Tibial nerve (tissue), 4 donors: ENCODE measurements at regions not wholly inside any gene's neighbourhood (a gene's known extent, or its start where the extent isn't known, plus 50 kb on each side); places are given as distances from the start of the nearest gene placed in this dataset.

ENCODE experiments used
- DNase-seq, 2 donors: peaks; one replicate each; pipeline ENCODE4 v3.0.0-alpha.2; 2019; ENCODE audit warnings: low spot score in 2 of 2
- H3K27ac ChIP-seq, 4 donors: fragments of 200-600 bp; sonication (generic) in 3 of 4; one replicate each; pipeline ENCODE4 v1.5.1; 2017 to 2019; ENCODE audit warnings: mild to moderate bottlenecking in 1 of 4
- H3K27me3 ChIP-seq, 2 donors: fragments of 200-600 bp; sonication (generic) in 1 of 2; one replicate each; pipeline versions ENCODE4 v1.5.1 to v1.6.0; 2017 to 2019
- H3K36me3 ChIP-seq, 3 donors: fragments of 200-600 bp; sonication (generic); one replicate each; pipeline ENCODE4 v1.5.1; 2018 to 2019
- H3K4me1 ChIP-seq, 4 donors: fragments of 200-600 bp; sonication (generic) in 3 of 4; one replicate each; pipeline ENCODE4 v1.5.1; 2017 to 2019
- H3K4me3 ChIP-seq, 4 donors: fragments of 200-600 bp; sonication (generic) in 3 of 4; one replicate each; pipeline ENCODE4 v1.5.1; 2017 to 2019; ENCODE audit warnings: mild to moderate bottlenecking in 1 of 4, moderate library complexity in 1 of 4
- H3K9me3 ChIP-seq, 4 donors: fragments of 200-600 bp; sonication (generic) in 3 of 4; one replicate each; pipeline ENCODE4 v1.5.1; 2017 to 2019
- CTCF ChIP-seq, 5 experiments: fragments of 200-600 bp in 3 of 5; fragments of 450-650 bp in 2 of 5; sonication (generic) in 3 of 5; IDR thresholded peaks; one replicate each; pipeline ENCODE4 v1.5.1; 2016 to 2019; ENCODE audit warnings: antibody characterized with exemption in 5 of 5, mild to moderate bottlenecking in 3 of 5, moderate library complexity in 2 of 5
- EP300 ChIP-seq, 2 donors: sonication (generic); formaldehyde crosslinking; IDR thresholded peaks; one replicate each; pipeline ENCODE4 v1.6.1; 2017; ENCODE audit warnings: antibody characterized with exemption in 2 of 2, mild to moderate bottlenecking in 1 of 2
- POLR2A ChIP-seq, 2 donors: fragments of 450-650 bp; IDR thresholded peaks; one replicate each; pipeline ENCODE4 v1.6.1; 2017; ENCODE audit warnings: antibody characterized with exemption in 2 of 2, mild to moderate bottlenecking in 2 of 2, moderate library complexity in 2 of 2
- WGBS, 2 donors: methylation state at CpG; one replicate each; pipeline ENCODE4 v1.1.5; 2018; 5-methylcytosine and 5-hydroxymethylcytosine counted together

- 39 to 40% methylated on average over 4 of the region's 4 CpGs for WGBS, 2 donors
- Histone ChIP-seq H3K27me3 (no peaks in the 10 kb centered on the region), H3K4me3 (no peak overlapping the region), H3K27ac (no peak overlapping the region), H3K9me3 (no peaks in the 10 kb centered on the region), H3K4me1 (no peaks in the 10 kb centered on the region), H3K36me3 (no peaks in the 10 kb centered on the region)
- DNase-seq: no peak
- TF ChIP-seq EP300 (IDR thresholded peaks at IDR 0.05) (no peak), CTCF (IDR thresholded peaks at IDR 0.05) (no peak), POLR2A (IDR thresholded peaks at IDR 0.05) (no peak)
Measured at GRCh38 chr4:178681871-178682270, 1239.6 kb upstream of the AGA start.

- Histone ChIP-seq H3K9me3 (no peaks in the 10 kb centered on the region), H3K27me3 (no peaks in the 10 kb centered on the region), H3K36me3 (no peaks in the 10 kb centered on the region), H3K27ac (no peak overlapping the region), H3K4me3 (no peak overlapping the region), H3K4me1 (no peaks in the 10 kb centered on the region)
- no peak for DNase-seq
- TF ChIP-seq POLR2A (IDR thresholded peaks at IDR 0.05) (no peak), EP300 (IDR thresholded peaks at IDR 0.05) (no peak), CTCF (IDR thresholded peaks at IDR 0.05) (no peak)
Measured at GRCh38 chr4:178689926-178690325, 1247.7 kb upstream of the AGA start.

- no peaks in the 10 kb centered on the region for H3K4me1 ChIP-seq
- DNase-seq: no peak
- no peak overlapping the region for H3K4me3 ChIP-seq
- no peak overlapping the region for H3K27ac ChIP-seq
- WGBS, 2 donors: 88% methylated on average over 1 of the region's 1 CpG
- TF ChIP-seq CTCF (IDR thresholded peaks at IDR 0.05) (no peak), POLR2A (IDR thresholded peaks at IDR 0.05) (no peak), EP300 (IDR thresholded peaks at IDR 0.05) (no peak)
- no peaks in the 10 kb centered on the region for H3K9me3 ChIP-seq
- H3K36me3 ChIP-seq: no peaks in the 10 kb centered on the region
- H3K27me3 ChIP-seq: no peaks in the 10 kb centered on the region
Measured at GRCh38 chr4:178693816-178694215, 1251.6 kb upstream of the AGA start.

GRCh38 chr4:178696515-178696914 is 1254.3 kb upstream of the AGA start:
- Histone ChIP-seq H3K4me3 (no peak overlapping the region), H3K4me1 (no peaks in the 10 kb centered on the region), H3K36me3 (no peaks in the 10 kb centered on the region), H3K27me3 (no peaks in the 10 kb centered on the region), H3K27ac (no peak overlapping the region), H3K9me3 (no peaks in the 10 kb centered on the region)
- 84 to 86% methylated on average over 3 of the region's 3 CpGs for WGBS, 2 donors
- DNase-seq: no peak
- TF ChIP-seq CTCF (IDR thresholded peaks at IDR 0.05) (no peak), EP300 (IDR thresholded peaks at IDR 0.05) (no peak), POLR2A (IDR thresholded peaks at IDR 0.05) (no peak)

GRCh38 chr4:178712486-178712885 is 1270.2 kb upstream of the AGA start:
- no peaks in the 10 kb centered on the region for H3K36me3 ChIP-seq
- no peak for DNase-seq
- no peak overlapping the region for H3K4me3 ChIP-seq
- H3K9me3 ChIP-seq: peaks cover 0 to 9% (median 0%) of the 10 kb centered on the region in 4 donors
- H3K27me3 ChIP-seq: no peaks in the 10 kb centered on the region
- no peaks in the 10 kb centered on the region for H3K4me1 ChIP-seq
- H3K27ac ChIP-seq: no peak overlapping the region
- WGBS, 2 donors: 55 to 56% methylated on average over 1 of the region's 1 CpG
- TF ChIP-seq CTCF (IDR thresholded peaks at IDR 0.05) (no peak), EP300 (IDR thresholded peaks at IDR 0.05) (no peak), POLR2A (IDR thresholded peaks at IDR 0.05) (no peak)
